Glomerular visceral epithelial cell (primary cell): ENCODE measurements at regions not wholly inside any gene's neighbourhood (a gene's known extent, or its start where the extent isn't known, plus 50 kb on each side); places are given as distances from the start of the nearest gene placed in this dataset.

Experiments
- DNase-seq: peaks from one replicate; pipeline ENCODE4 v3.0.0-alpha.2; 2016; ENCODE audit errors: extremely low spot score

GRCh38 chr18:47480166-47480565, 228.7 kb upstream of the SKOR2 start:
- DNase-seq: no peak

DNA sequence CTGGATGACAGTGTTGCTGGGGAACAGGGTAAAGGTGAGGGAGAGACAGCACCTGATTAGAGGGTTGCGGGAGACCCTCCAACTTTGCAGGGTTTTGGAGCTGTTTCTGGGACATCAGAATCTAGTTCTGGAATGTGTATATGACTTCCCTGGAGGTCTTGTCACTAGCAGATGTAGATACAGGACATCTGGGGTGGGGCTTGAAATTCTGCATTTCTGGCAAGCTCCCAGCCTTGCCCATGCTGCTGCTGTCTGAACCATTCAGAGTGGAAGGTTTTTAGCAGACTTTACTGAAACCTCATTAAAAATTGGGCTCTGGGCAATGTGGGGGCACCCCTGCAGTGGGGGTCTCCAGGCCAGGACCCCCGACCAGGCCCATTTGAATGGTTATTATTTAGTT, 220.3 kb upstream of the SKOR2 start:
- DNase-seq: no peak

DNA sequence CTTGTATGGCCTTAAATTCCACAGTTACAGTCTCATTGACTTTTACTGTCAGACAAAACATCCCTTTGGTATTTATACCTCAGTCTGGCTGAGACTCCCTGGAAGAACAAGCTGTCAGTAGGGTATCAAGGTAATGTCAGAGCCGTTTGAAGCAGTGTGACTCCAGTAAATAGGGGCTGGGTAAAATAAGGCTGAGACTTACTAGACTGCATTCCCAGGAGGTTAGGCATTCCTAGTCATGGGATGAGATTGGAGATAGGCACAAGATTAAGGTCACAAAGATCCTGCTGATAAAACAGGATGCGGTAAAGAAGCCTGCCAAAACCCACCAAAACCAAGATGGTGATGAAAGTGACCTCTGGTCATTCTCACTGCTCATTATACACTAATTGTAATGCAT, 219.5 kb upstream of the SKOR2 start:
- DNase-seq: no peak

- DNase-seq: no peak
Measured at GRCh38 chr18:47469576-47469975, 218.1 kb upstream of the SKOR2 start.

- no peak for DNase-seq
Measured at GRCh38 chr18:47461977-47462376, 210.5 kb upstream of the SKOR2 start.

GRCh38 chr18:47461406-47461948, 210.0 kb upstream of the SKOR2 start:
- no peak for DNase-seq

DNA sequence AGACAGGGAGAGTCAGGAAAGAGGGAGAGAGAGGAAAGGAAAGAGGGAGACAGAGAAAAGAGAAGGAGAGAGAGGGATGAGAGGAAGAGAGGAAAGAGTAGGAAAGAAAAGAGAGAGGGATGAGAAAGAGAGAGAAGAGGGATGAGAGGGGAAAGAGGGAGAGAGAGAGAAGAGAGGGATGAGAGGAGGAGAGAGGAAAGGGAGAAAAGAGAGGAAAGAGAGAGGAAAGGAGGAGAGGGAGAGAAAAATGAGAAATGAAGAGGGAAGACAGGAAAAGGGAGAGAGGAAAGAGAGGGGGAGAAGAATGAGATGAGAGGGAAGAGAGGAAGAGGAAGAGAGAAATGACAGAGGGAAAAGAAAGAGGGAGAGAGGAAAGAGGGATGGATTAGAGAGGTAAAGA, 207.0 kb upstream of the SKOR2 start:
- no peak for DNase-seq

DNA sequence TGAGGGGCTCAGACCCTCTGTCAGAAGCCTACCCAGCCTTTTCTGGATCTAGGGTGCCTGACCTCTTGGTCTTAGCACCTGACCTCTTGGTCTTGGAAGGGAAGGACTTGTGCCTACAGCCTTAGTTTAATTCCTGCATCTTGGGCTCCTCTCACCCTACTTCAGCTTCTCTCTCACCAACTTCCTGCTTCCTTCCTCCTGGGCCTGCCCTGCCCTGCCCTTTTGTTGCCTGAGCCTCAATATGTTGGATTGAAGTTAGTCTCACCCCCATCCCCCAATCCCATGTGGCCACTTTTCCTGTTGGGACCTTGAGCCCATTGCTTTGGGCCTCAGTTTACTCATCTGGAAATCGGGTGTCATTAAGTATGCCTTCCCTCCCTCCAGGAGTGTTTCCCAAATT, 206.2 kb upstream of the SKOR2 start:
- DNase-seq: no peak

DNA sequence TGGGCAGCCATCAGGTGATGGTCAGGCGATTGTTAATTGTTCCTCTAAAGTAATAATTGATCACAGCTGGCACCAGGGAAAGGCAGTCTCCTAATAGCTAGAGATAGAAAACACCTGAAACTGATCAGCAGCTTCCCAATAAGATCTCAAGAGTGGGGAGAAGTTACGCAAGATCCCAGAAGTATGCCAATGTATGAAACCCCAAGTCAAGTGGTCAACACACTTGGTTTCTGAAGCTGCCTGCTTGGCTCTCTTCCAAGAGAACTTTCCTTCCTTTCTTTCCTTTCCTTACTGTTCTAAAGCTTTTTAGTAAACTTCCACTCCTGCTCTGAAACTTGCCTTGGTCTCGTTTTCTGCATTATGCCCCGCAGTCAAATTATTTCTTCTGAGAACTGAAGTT, 201.6 kb upstream of the SKOR2 start:
- DNase-seq: no peak

- DNase-seq: no peak
Measured at GRCh38 chr18:47448956-47449355, 197.5 kb upstream of the SKOR2 start.

DNA sequence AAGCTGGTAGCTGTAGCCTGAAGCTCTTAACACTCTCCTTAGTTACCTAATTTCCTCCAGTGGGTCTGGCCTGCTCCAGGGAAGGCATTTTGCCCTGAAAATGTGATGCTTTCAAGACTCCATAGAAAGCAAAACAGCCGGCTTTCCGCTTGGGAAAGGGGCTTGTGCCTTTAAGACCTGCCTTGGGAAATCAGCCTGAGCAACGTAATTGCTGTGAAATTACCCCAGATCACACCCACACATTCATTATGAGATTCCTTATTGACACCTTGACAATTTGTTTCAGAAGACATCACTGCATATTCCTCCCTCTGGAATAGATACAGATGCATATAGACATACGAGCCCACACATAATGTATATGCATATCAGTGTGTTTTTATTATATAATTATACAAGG, 190.5 kb upstream of the SKOR2 start:
- DNase-seq: no peak

DNA sequence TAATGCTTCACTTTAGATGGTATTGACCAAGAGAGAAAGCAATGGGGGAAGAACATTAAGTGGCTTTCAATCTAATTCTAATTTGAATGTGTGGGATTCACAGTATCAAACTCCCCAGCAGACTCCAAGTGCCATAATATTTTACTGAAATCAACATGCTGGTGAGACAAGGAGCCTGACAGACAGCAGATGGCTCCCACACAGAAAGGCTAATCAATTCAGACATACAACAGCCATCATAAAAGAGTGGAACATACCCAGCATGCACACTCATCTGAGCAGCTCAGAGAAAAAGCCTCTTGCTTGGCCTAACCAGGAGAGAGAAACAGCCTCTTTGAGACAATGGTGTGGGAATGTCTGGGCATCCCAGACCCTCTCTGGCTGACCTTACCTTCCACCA, 186.5 kb upstream of the SKOR2 start:
- DNase-seq: no peak

DNA sequence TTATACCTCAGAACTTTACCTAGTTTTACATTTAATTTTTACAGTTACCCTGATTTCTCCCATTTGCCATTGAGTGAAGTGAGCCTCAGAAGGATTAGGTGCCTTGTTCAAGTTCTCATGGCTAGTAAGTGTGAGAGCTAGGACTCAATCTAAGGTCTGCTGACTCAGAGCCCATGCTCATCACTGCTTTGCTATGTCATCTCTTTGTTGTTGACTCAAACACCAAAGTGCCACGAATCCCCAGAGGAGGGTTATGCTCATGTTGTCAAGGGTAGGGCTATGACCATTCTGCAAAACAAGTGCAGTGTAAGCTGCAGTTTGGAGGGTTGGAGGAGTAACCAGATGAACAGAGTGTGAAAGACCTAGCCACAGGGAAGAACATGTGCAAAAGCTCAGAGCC, 185.4 kb upstream of the SKOR2 start:
- no peak for DNase-seq

GRCh38 chr18:47434214-47434746, 182.8 kb upstream of the SKOR2 start:
- DNase-seq: no peak

DNA sequence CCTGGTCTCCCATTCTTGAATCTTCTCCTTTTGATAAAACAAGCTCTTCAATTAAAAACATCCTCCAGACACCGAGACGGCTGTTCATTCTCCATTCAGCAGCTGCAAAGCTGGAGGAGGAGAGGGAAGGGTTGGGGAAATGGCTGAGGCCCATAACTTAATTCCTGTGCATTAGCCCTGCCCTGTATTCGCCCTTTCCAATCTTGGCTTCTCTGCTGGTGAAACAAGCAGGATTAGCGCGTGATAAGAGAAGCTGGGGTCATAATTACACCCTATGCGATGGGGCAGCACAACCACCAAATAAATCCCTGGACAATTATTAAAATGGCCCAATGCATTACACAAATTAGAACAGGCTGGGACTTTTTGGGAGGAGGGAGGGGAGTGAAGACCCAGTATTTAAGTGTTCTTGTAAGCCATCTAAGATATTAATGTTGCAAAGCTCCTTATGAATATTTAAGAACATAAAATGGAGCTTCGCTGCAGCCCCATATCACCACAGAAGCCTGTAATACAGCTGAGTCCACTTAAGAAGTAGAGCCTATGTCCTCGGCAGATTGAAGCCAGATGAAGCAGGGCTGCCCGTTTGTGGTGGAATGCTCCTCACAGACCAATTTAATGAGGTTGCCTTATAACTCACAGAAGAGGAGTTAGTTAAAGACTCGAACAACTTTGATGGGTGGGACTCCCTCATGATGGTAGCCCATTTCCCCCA, 176.6 kb upstream of the SKOR2 start:
- no peak for DNase-seq

DNA sequence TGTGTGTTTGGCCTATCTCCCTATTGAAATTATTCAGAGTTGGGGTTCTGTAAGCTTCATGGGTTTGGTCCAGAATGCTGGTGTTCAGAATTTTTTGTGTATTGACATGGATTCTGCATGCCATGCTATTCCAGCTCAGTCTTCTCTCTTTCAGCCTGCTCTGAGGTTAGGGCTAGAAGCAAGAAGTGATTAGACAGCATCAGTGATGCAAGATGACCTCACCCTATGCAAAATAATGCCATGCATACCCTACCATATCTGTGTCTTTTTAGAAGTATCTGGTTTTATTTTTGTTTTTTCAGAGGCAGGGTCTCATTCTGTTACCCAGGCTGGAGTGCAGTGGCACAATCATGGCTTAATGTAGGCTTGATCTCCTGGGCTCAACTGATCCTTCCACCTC, 175.6 kb upstream of the SKOR2 start:
- no peak for DNase-seq

- DNase-seq: no peak
Measured at GRCh38 chr18:47425365-47425764, 173.9 kb upstream of the SKOR2 start.

- no peak for DNase-seq
Measured at GRCh38 chr18:47422524-47422923, 171.1 kb upstream of the SKOR2 start.

- DNase-seq: no peak
Measured at GRCh38 chr18:47420130-47420529, 168.7 kb upstream of the SKOR2 start.

GRCh38 chr18:47418746-47419145, 167.3 kb upstream of the SKOR2 start:
- no peak for DNase-seq

DNA sequence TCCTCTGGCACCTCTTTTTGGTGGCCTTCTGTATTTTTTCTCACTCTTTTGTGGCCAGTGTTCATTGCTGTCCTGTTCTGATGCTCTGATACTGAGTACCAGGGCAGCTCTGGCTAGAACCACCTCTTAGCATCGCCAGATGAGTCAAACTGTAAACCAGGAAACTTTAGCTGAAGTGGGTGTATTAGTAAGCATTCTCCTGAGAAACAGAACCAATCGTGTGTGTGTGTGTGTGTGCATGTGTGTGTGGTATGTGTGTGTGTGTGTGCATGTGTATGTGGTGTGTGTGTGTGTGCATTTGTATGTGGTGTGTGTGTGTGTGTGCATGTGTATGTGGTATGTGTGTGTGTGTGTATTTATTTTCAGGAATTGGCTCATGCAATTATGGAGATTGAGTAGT, 166.3 kb upstream of the SKOR2 start:
- DNase-seq: no peak

- DNase-seq: no peak
Measured at GRCh38 chr18:47415881-47416280, 164.4 kb upstream of the SKOR2 start.

DNA sequence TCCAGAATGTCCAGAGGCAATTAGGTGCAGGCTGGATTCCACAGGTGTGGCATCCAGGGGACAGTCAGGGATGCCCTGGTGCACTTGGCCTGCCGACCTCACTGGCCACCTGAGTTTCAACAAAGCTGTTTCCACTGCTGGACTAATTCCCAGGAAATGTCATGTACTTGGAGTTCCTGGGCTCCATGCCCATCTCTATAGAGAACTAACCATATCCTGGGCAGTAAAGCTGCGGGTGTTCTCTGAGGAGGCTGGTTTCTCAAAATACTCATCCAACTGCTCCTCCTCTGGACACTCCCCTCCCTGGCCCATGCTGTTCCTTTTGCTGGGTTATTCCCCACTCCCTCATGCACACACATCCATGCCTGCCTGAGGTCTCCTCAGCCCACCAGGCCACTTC, 161.9 kb upstream of the SKOR2 start:
- DNase-seq: no peak

DNA sequence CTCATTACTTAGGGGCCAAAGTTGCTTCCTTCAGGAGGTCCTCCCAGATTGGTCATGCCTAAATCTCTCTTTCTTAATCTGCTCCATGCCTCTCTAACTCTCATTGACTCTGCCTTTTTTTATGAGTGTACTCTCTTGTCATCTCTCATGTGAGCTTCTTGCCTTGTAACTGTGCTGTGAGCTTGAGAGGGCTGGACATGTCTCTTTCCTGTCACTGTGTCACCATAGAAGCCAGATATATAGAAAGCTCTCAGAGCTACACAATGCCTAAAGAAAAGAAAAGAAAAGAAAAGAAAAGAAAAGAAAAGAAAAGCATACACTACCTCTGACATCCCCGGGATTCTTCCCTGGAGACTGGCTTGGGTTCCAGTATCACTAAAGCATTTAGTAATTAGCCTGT, 161.5 kb upstream of the SKOR2 start:
- no peak for DNase-seq
